PC-3 (cell line): ENCODE measurements at regions not wholly inside any gene's neighbourhood (a gene's known extent, or its start where the extent isn't known, plus 50 kb on each side); places are given as distances from the start of the nearest gene placed in this dataset.
"Not testable (repeated sequence)": the region's sequence is repeated elsewhere in the genome, so short reads cannot be mapped to it uniquely, and the experiment has no call there.

Experiments used
- ATAC-seq: fragments of 200-7000 bp; cut with Tn5 transposase; 2 replicates; pipeline ENCODE4 v1.9.1; 2020; ENCODE audit warnings: mild to moderate bottlenecking, moderate library complexity
- BruUV-seq: library from RNA; stranded (reverse); fragments of 400-500 nt; replicated peaks from 2 replicates; lab custom pipeline; 2021; lab: Mats Ljungman, UMichigan
- CTCF ChIA-PET: fragments of 300-600 bp; sonication (Branson Sonifier 250); formaldehyde crosslinking; loops from one replicate; lab custom pipeline; 2022; ENCODE audit warnings: antibody characterized with exemption; lab: Charles Lee
- POLR2A ChIA-PET: fragments of 300-600 bp; sonication (Branson Sonifier 250); formaldehyde crosslinking; loops from one replicate; lab custom pipeline; 2022; ENCODE audit warnings: antibody characterized with exemption; ENCODE audit not compliant: unreplicated experiment; lab: Charles Lee
- DNase-seq: peaks from one replicate; pipeline ENCODE4 v3.0.0-alpha.2; 2015
- H2AFZ ChIP-seq: fragments of 300-600 bp; sonication (generic); 2 replicates; pipeline ENCODE4 v1.6.0; 2016; ENCODE audit warnings: antibody characterized with exemption, low read length
- H3F3A ChIP-seq: fragments of 300-600 bp; sonication (generic); one replicate; pipeline ENCODE4 v1.6.0; 2017; ENCODE audit warnings: antibody characterized with exemption, low read length, control low read depth, mild to moderate bottlenecking; ENCODE audit not compliant: unreplicated experiment
- H3K27ac ChIP-seq: fragments of 300-600 bp; sonication (generic); 2 replicates; pipeline ENCODE4 v1.5.1; 2016; ENCODE audit warnings: mild to moderate bottlenecking, low read length
- H3K27me3 ChIP-seq: fragments of 300-600 bp; sonication (generic); 2 replicates; pipeline ENCODE4 v1.6.1; 2016; ENCODE audit warnings: low read length, mixed read lengths
- H3K36me3 ChIP-seq: fragments of 300-600 bp; sonication (generic); 2 replicates; pipeline ENCODE4 v1.6.1; 2016; ENCODE audit warnings: low read depth, mixed run types, low read length, mixed read lengths
- H3K4me1 ChIP-seq: fragments of 300-600 bp; sonication (generic); 2 replicates; pipeline ENCODE4 v1.5.1; 2016; ENCODE audit warnings: low read length; ENCODE audit not compliant: insufficient read depth
- H3K4me2 ChIP-seq: fragments of 300-600 bp; sonication (generic); 2 replicates; pipeline ENCODE4 v1.6.0; 2016; ENCODE audit warnings: low read length
- H3K4me3 ChIP-seq: fragments of 300-600 bp; sonication (generic); 2 replicates; pipeline ENCODE4 v1.5.1; 2016; ENCODE audit warnings: mild to moderate bottlenecking, low read length, mixed read lengths
- H3K79me2 ChIP-seq: fragments of 300-600 bp; sonication (generic); 2 replicates; pipeline ENCODE4 v1.6.1; 2017; ENCODE audit warnings: low read length, mixed read lengths
- H3K9ac ChIP-seq: fragments of 300-600 bp; sonication (generic); 2 replicates; pipeline ENCODE4 v1.6.0; 2016; ENCODE audit warnings: mild to moderate bottlenecking, low read length
- H3K9me2 ChIP-seq: fragments of 300-600 bp; sonication (generic); replicated peaks from 2 replicates; pipeline ENCODE4 v1.6.1; 2016; ENCODE audit warnings: mixed run types, low read length, mixed read lengths
- H3K9me3 ChIP-seq: fragments of 300-600 bp; sonication (generic); 2 replicates; pipeline ENCODE4 v1.6.1; 2016; ENCODE audit warnings: low read length, mixed read lengths
- H4K20me1 ChIP-seq: fragments of 300-600 bp; sonication (generic); 2 replicates; pipeline ENCODE4 v1.6.1; 2016; ENCODE audit warnings: low read length, mixed read lengths
- EZH2 ChIP-seq: fragments of 300-600 bp; sonication (generic); IDR thresholded peaks from one replicate; pipeline ENCODE4 v1.6.1; 2017; ENCODE audit warnings: antibody characterized with exemption, mild to moderate bottlenecking, low read length; ENCODE audit not compliant: unreplicated experiment
- EZH2phosphoT487 ChIP-seq: fragments of 300-600 bp; sonication (generic); IDR thresholded peaks from 2 replicates; pipeline ENCODE4 v1.6.1; 2018; ENCODE audit warnings: mild to moderate bottlenecking, antibody characterized with exemption, low read length, borderline replicate concordance
- intact Hi-C: fragments of 100-400 bp; cut with micrococcal nuclease; formaldehyde crosslinking; loops from 2 replicates; pipeline ENCODE4 v1.9.0; 2023
- TF ChIP-seq, protein P1 (sequence below): fragments of 300-600 bp; sonication (generic); conservative IDR thresholded peaks from 2 replicates; pipeline ENCODE4 v1.5.1; 2017; ENCODE audit warnings: antibody characterized with exemption, low read depth, mild to moderate bottlenecking, low read length

DNA sequence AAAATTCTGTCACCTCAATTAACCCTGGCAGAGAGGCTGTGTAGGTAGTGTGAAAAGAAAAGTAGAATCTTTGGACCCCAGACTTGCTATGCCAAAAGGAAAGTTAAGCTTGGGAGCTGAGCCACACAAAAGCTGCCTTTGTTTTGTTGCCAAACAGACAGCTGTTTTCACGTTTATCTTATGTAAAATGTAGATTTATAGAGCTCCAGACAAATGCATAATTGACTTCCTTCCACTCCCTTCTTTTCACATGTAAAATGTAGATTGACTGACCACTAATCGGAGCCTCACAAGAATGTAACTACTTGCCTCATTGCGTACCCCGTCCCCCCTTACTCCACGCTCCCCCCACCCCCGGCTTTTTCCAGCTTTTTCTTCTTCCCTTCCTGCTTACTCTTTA lies 2302.2 kb upstream of the RAG2 start:
- Histone ChIP-seq H3K9me2 (no peaks in the 10 kb centered on the region), H4K20me1 (no peaks in the 10 kb centered on the region), H3K9me3 (no peaks in the 10 kb centered on the region), H3K27ac (no peak overlapping the region), H3K79me2 (no peaks in the 10 kb centered on the region), H3K4me2 (no peak overlapping the region), H3F3A (no peaks in the 10 kb centered on the region), H3K4me1 (no peaks in the 10 kb centered on the region), H3K9ac (no peak overlapping the region), H3K36me3 (no peaks in the 10 kb centered on the region), H3K27me3 (no peaks in the 10 kb centered on the region), H2AFZ (no peak overlapping the region), H3K4me3 (no peak overlapping the region)
- POLR2A ChIA-PET = no interaction called here
- no peak for ATAC-seq
- intact Hi-C loops = no loop called here
- BruUV-seq = no TSS peak
- CTCF ChIA-PET = no interaction called here
- TF ChIP-seq, protein P1, sequence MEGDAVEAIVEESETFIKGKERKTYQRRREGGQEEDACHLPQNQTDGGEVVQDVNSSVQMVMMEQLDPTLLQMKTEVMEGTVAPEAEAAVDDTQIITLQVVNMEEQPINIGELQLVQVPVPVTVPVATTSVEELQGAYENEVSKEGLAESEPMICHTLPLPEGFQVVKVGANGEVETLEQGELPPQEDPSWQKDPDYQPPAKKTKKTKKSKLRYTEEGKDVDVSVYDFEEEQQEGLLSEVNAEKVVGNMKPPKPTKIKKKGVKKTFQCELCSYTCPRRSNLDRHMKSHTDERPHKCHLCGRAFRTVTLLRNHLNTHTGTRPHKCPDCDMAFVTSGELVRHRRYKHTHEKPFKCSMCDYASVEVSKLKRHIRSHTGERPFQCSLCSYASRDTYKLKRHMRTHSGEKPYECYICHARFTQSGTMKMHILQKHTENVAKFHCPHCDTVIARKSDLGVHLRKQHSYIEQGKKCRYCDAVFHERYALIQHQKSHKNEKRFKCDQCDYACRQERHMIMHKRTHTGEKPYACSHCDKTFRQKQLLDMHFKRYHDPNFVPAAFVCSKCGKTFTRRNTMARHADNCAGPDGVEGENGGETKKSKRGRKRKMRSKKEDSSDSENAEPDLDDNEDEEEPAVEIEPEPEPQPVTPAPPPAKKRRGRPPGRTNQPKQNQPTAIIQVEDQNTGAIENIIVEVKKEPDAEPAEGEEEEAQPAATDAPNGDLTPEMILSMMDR = no peak
- TF ChIP-seq EZH2 (no peak), EZH2phosphoT487 (no peak)
- DNase-seq = no peak

DNA sequence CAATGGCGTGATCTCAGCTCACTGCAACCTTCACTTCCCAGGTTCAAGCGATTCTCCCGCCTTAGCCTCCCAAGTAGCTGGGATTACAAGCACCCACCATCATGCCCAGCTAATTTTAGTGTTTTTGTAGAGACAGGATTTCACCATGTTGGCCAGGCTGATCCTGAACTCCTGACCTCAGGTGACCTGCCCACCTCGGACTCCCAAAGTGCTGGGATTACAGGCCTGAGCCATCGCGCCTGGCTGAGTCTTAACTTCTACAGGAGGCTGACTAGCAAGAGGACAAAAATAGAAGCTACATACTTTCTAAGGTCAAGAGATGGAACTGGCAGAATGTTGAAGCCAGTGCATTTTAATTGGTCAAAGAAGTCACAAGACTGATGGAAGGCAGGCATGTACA lies 2296.2 kb upstream of the RAG2 start:
- H3K4me2 ChIP-seq, POLR2A ChIA-PET, H2AFZ ChIP-seq, H3K27ac ChIP-seq, ATAC-seq, H4K20me1 ChIP-seq, CTCF ChIA-PET, H3K9ac ChIP-seq, H3K4me3 ChIP-seq, DNase-seq, H3K79me2 ChIP-seq, H3K9me3 ChIP-seq, BruUV-seq, H3F3A ChIP-seq, H3K27me3 ChIP-seq, H3K36me3 ChIP-seq, H3K9me2 ChIP-seq, H3K4me1 ChIP-seq, intact Hi-C loops: not testable (repeated sequence)

DNA sequence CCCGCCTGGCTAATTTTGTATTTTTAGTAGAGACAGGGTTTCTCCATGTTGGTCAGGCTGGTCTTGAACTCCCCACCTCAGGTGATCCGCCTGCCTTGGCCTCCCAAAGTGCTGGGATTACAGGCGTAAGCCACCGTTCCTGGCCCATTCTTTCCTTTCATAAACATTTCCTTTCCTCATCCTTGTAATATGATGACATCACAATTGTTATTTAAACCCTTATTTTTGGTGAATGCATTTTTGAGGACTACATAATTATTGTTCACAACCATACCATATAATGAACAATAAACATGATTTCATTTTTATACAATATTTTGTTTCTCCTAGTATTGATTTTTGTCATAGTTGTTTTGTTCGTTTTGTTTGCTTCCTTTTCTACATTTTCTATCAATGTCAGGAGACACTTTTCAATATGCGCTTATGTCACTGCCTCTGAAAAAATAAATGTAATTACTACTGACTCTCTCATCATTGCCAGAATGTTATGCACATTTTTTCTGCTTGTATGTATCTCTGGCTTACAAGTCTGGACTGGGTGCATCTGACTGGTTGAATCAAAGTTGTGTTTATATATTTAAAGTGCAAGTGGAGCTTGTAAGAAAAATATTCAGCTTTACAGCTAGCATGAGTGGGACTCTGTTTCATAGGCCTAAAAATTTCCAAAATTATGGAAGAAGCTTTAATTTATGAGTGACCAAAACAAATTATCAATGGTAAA lies 2286.3 kb upstream of the RAG2 start:
- intact Hi-C loops = no loop called here
- TF ChIP-seq EZH2phosphoT487 = no peak
- no peak for TF ChIP-seq EZH2
- TF ChIP-seq, protein P1 = no peak
- H2AFZ ChIP-seq = no peak overlapping the region
- BruUV-seq = no TSS peak
- DNase-seq (no peak), ATAC-seq (no peak)
- no peak overlapping the region for H3K9ac ChIP-seq
- no peaks in the 10 kb centered on the region for H4K20me1 ChIP-seq
- no peaks in the 10 kb centered on the region for H3K4me1 ChIP-seq
- H3K27me3 ChIP-seq = no peaks in the 10 kb centered on the region
- no peaks in the 10 kb centered on the region for H3K9me2 ChIP-seq
- POLR2A ChIA-PET = no interaction called here
- H3K4me3 ChIP-seq = no peak overlapping the region
- H3F3A ChIP-seq = no peaks in the 10 kb centered on the region
- no peak overlapping the region for H3K4me2 ChIP-seq
- no peak overlapping the region for H3K27ac ChIP-seq
- H3K36me3 ChIP-seq = no peaks in the 10 kb centered on the region
- H3K9me3 ChIP-seq = no peaks in the 10 kb centered on the region
- CTCF ChIA-PET = no interaction called here
- no peaks in the 10 kb centered on the region for H3K79me2 ChIP-seq
